Small intestine (tissue), 7 donors: ENCODE measurements at regions not wholly inside any gene's neighbourhood (a gene's known extent, or its start where the extent isn't known, plus 50 kb on each side); places are given as distances from the start of the nearest gene placed in this dataset.

Experiments used
- DNase-seq, 2 donors: peaks; one replicate each; pipeline versions ENCODE4 v3.0.0 to v3.0.0-alpha.2; 2013
- FAIRE-seq: peaks from 2 replicates; lab custom pipeline; 2012; peaks lifted over from hg19 to GRCh38; lab: Jason Lieb, UNC
- H3K27ac ChIP-seq, 3 donors: one replicate each; pipeline ENCODE4 v1.5.1; 2013; ENCODE audit warnings: low read length in 2 of 3, mild to moderate bottlenecking in 2 of 3, control low read depth in 1 of 3, inconsistent platforms in 1 of 3, low read depth in 1 of 3, moderate library complexity in 1 of 3
- H3K27me3 ChIP-seq, 3 donors: one replicate each; pipeline ENCODE4 v1.6.1; 2013; ENCODE audit warnings: low read length in 3 of 3, inconsistent platforms in 1 of 3; ENCODE audit not compliant: control insufficient read depth in 3 of 3, insufficient read depth in 3 of 3
- H3K36me3 ChIP-seq, 3 donors: one replicate each; pipeline ENCODE4 v1.6.1; 2013; ENCODE audit warnings: low read length in 3 of 3, inconsistent platforms in 1 of 3, low read depth in 1 of 3, mild to moderate bottlenecking in 1 of 3, moderate library complexity in 1 of 3; ENCODE audit not compliant: control insufficient read depth in 3 of 3, insufficient read depth in 2 of 3
- H3K4me1 ChIP-seq, 3 donors: one replicate each; pipeline ENCODE4 v1.6.1; 2013; ENCODE audit warnings: low read length in 2 of 3, inconsistent platforms in 1 of 3, low read depth in 1 of 3, mild to moderate bottlenecking in 1 of 3, moderate library complexity in 1 of 3; ENCODE audit not compliant: control insufficient read depth in 3 of 3, insufficient read depth in 2 of 3
- H3K4me3 ChIP-seq, 3 donors: one replicate each; pipeline ENCODE4 v1.5.1; 2013; ENCODE audit warnings: low read length in 3 of 3, control low read depth in 1 of 3, inconsistent platforms in 1 of 3, low read depth in 1 of 3, mild to moderate bottlenecking in 1 of 3, moderate library complexity in 1 of 3
- H3K9me3 ChIP-seq, 2 donors: one replicate each; pipeline ENCODE4 v1.6.1; 2013; ENCODE audit warnings: low read depth in 1 of 2, low read length in 1 of 2; ENCODE audit not compliant: control insufficient read depth in 2 of 2, insufficient read depth in 1 of 2
- WGBS, 3 donors: extraction: QIAGEN DNeasy Blood & Tissue Kit; methylation state at CpG; one replicate each; pipeline ENCODE4 v1.1.7; 2013; 5-methylcytosine and 5-hydroxymethylcytosine counted together
- donor health status: healthy with polysubstance abuse.
- donor health status: control.
- donor health status: control.
- donor health status: Bipolar disorder and iron deficiency.
- donor health status: healthy.

- Histone ChIP-seq H3K4me3 (no peak overlapping the region), H3K4me1 (no peaks in the 10 kb centered on the region), H3K36me3 (no peaks in the 10 kb centered on the region), H3K27ac (no peak overlapping the region), H3K27me3 (peaks cover 3 to 62% (median 28%) of the 10 kb centered on the region in 3 donors), H3K9me3 (no peaks in the 10 kb centered on the region)
- FAIRE-seq, result no peak
- 54 to 65% (median 63%) methylated on average over 9 of the region's 9 CpGs for WGBS, 3 donors
- DNase-seq, result no peak
Measured at GRCh38 chr7:25877802-25878789, 273.9 kb upstream of the NFE2L3 start.

GRCh38 chr7:25879799-25880198 lies 272.2 kb upstream of the NFE2L3 start:
- DNase-seq (no peak), FAIRE-seq (no peak)
- no peak overlapping the region for H3K27ac ChIP-seq
- no peaks in the 10 kb centered on the region for H3K36me3 ChIP-seq
- H3K4me1 ChIP-seq, result no peaks in the 10 kb centered on the region
- 87 to 92% (median 88%) methylated on average over 3 of the region's 3 CpGs for WGBS, 3 donors
- H3K4me3 ChIP-seq, result no peak overlapping the region
- H3K9me3 ChIP-seq, result no peaks in the 10 kb centered on the region
- peaks cover 0 to 64% (median 23%) of the 10 kb centered on the region in 3 donors for H3K27me3 ChIP-seq

GRCh38 chr7:25881317-25882037 lies 270.5 kb upstream of the NFE2L3 start:
- Histone ChIP-seq H3K4me1 (no peaks in the 10 kb centered on the region), H3K9me3 (no peaks in the 10 kb centered on the region), H3K27ac (no peak overlapping the region), H3K36me3 (no peaks in the 10 kb centered on the region), H3K27me3 (peaks cover 0 to 61% (median 11%) of the 10 kb centered on the region in 3 donors), H3K4me3 (no peak overlapping the region)
- FAIRE-seq (no peak), DNase-seq (no peak)
- WGBS, 3 donors, result 73 to 78% (median 74%) methylated on average over 14 of the region's 14 CpGs

- H3K36me3 ChIP-seq, result no peaks in the 10 kb centered on the region
- DNase-seq (no peak), FAIRE-seq (no peak)
- peaks cover 0 to 54% (median 11%) of the 10 kb centered on the region in 3 donors for H3K27me3 ChIP-seq
- 76 to 82% (median 80%) methylated on average over 13 of the region's 13 CpGs for WGBS, 3 donors
- no peak overlapping the region for H3K27ac ChIP-seq
- H3K4me3 ChIP-seq, result no peak overlapping the region
- H3K9me3 ChIP-seq, result no peaks in the 10 kb centered on the region
- no peaks in the 10 kb centered on the region for H3K4me1 ChIP-seq
Measured at GRCh38 chr7:25882151-25882773, 269.7 kb upstream of the NFE2L3 start.

GRCh38 chr7:25884265-25884828 lies 267.7 kb upstream of the NFE2L3 start:
- H3K36me3 ChIP-seq, result no peaks in the 10 kb centered on the region
- H3K9me3 ChIP-seq, result no peaks in the 10 kb centered on the region
- H3K4me3 ChIP-seq, result no peak overlapping the region
- WGBS, 3 donors, result 88 to 89% (median 88%) methylated on average over 13 of the region's 13 CpGs
- FAIRE-seq (no peak), DNase-seq (no peak)
- peaks cover 0 to 36% (median 7%) of the 10 kb centered on the region in 3 donors for H3K27me3 ChIP-seq
- no peaks in the 10 kb centered on the region for H3K4me1 ChIP-seq
- no peak overlapping the region for H3K27ac ChIP-seq

- DNase-seq (no peak), FAIRE-seq (no peak)
- Histone ChIP-seq H3K27ac (no peak overlapping the region), H3K36me3 (no peaks in the 10 kb centered on the region), H3K4me3 (no peak overlapping the region), H3K4me1 (no peaks in the 10 kb centered on the region), H3K9me3 (no peaks in the 10 kb centered on the region), H3K27me3 (peaks cover 0 to 34% (median 11%) of the 10 kb centered on the region in 3 donors)
- WGBS, 3 donors, result 82 to 86% (median 86%) methylated on average over 7 of the region's 7 CpGs
Measured at GRCh38 chr7:25885057-25885576, 266.9 kb upstream of the NFE2L3 start.

GRCh38 chr7:25886387-25887240 lies 265.4 kb upstream of the NFE2L3 start:
- no peaks in the 10 kb centered on the region for H3K36me3 ChIP-seq
- no peak overlapping the region for H3K27ac ChIP-seq
- WGBS, 3 donors, result 67 to 82% (median 70%) methylated on average over 6 of the region's 6 CpGs
- no peak for DNase-seq
- H3K27me3 ChIP-seq, result peaks cover 0 to 24% (median 8%) of the 10 kb centered on the region in 3 donors
- H3K4me3 ChIP-seq, result no peak overlapping the region
- no peak for FAIRE-seq
- H3K4me1 ChIP-seq, result no peaks in the 10 kb centered on the region
- H3K9me3 ChIP-seq, result no peaks in the 10 kb centered on the region
